ENCODE measurements at regions not wholly inside any gene's neighbourhood (a gene's known extent, or its start where the extent isn't known, plus 50 kb on each side); places are given as distances from the start of the nearest gene placed in this dataset.
"Not testable (repeated sequence)": the region's sequence is repeated elsewhere in the genome, so short reads cannot be mapped to it uniquely, and the experiment has no call there.

DNA sequence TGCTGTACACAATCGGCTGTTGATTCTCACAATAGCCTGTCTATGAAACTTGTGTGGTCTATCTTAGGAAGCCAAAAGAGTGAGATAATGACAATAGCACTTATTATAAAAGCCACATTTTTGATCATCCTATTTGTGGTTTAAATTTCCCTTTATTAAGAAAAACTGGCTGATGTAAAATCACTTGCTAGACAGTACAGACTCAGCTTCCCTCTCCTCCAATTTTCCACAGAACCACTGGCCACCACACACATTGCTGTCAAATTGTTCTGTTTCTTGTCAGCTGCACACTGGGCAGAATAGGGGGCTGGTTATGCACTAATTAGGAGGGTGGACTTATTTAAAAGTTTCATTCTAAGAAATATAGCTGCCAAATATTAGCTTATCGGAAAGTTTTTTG, 425.9 kb downstream of the EPHA3 start:
- no peak for DNase-seq (ENCODE audit: low spot score)
- no peak for FAIRE-seq

DNA sequence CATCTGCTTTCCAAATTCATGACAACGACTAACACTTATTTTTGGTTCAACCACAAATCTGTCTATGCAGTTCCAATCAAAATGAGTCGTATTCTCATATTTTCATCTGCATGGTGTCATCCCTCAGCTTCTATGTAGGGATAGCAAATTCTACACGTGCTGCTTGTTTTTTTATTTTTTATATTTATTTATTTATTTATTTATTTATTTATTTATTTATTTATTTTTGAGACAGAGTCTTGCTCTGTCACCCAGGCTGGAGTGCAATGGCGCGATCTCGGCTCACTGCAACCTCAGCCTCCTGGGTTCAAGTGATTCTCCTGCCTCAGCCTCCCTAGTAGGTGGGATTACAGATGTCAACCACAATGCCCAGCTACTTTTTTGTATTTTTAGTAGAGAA, 447.2 kb downstream of the EPHA3 start:
- DNase-seq (ENCODE audit: low spot score); FAIRE-seq: not testable (repeated sequence)

DNA sequence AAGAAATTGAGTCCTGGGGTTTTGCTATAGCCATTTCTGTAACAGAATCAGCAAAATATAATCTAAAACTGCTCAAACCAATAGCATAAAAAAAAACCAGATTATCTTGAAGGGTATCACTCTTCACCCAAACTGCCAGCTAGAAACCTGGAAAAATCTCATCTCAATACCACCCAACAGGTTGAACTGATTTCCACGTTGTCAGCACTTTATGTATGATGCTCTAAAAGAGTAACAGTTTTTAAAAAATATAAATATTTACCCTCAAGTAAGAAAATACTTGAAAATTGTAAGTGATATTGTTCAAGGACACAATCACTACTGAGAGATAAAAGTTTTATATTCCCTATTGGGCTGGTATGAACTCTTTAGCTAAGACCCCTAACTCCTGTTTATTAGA, 451.3 kb downstream of the EPHA3 start:
- DNase-seq (ENCODE audit: low spot score) (no peak), FAIRE-seq (no peak)

DNA sequence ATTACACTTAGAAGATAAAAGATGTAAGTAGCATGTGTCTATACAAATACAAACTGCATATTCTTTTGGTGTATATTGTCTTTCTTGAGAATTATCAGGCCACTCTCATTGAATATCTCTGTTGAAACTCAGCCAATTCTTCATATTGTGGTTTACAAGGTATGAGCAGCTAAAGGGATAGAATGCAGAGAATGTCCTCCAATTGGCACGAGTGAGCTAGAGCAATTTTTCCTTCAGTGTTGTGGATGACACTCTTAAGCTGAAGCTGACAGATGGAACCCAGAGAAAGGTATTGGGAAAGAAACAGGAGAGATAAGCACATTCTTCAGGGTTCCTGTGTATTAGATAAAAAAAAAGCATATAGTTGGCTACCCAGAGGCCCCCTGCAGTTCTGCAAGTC, 453.1 kb downstream of the EPHA3 start:
- FAIRE-seq, result no peak

DNA sequence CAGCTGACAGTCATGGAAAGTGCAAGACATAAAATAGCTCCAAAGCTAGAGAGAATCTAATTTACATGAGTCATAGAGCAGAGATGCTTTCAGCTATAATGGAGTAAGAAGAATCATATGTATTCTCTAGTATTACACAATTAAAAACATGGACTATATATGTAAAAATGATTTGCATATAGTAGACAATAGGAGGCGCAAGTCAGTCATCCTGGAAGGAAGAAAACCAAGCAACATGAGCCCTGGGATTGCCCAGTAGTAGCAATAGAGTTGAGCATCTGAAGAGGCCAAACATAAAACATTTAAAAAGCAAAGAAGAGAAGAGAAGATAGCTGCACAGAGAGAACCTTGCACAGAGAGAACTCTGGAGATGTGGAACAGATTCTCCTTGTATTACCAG, 455.0 kb downstream of the EPHA3 start:
- FAIRE-seq (no peak), DNase-seq (ENCODE audit: low spot score) (no peak)

More for the DNA sequence above, 453.1 kb downstream of the EPHA3 start:
- DNase-seq (ENCODE audit: low spot score), result no peak

DNA sequence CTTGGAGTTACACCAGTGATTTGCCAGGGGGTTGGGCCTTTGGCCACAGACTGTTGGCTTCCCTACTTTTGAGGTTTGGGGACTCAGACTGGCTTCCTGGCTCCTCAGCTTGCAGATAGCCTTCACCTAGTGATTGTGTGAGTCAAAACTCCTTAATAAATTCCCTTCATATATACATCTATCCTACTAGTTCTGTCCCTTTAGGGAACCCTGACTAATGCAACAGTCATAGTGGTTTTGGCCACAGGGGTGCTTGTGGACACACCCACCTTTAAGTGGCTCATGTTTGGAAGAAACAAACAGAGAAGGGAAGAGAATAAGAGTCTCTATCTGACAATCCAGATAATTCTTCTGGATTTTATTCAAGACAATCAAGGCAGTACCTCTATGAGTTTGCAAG, 457.7 kb downstream of the EPHA3 start:
- DNase-seq (ENCODE audit: low spot score), result no peak
- FAIRE-seq, result no peak

DNA sequence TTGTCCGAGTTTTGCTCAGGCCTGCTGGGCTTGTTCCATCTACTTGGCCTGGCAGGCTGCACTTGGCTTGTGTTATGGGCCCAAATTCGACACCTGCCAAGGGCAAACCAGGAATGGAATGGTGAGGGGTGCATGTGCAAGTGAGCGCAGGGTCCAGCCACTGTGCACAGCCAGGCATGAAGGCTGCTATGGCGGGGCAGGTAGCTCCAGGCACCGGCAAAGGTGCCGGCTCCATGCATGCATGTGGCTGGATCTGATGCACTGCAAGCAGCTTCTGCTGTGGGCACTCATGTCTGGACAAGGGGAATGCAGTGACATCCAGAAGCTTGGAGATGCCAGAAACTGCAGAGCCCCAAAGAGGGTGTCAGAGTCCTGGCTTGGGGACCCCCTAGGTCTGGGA, 463.0 kb downstream of the EPHA3 start:
- no peak for FAIRE-seq
- DNase-seq (ENCODE audit: low spot score), result no peak

DNA sequence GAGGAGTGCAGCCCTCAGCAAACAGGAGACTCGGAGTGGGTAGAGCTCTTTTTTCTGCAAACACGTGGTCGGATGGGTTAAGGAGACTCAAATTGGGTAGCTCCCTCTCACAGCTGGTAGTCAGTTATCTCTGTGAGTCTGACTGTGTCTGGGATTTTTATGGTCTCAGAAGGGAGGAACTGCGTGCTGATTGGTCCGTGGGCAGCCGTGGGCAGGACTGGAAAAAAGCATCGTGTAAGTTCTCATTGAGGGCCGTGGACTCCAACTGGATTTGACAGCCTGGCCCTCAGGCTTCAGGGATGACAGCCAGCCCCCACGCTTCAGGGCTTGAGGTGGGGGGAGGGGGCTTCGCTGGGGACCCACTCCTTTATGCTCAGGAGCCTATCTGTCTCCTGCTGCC, 463.9 kb downstream of the EPHA3 start:
- DNase-seq (ENCODE audit: low spot score), result no peak
- no peak for FAIRE-seq

DNA sequence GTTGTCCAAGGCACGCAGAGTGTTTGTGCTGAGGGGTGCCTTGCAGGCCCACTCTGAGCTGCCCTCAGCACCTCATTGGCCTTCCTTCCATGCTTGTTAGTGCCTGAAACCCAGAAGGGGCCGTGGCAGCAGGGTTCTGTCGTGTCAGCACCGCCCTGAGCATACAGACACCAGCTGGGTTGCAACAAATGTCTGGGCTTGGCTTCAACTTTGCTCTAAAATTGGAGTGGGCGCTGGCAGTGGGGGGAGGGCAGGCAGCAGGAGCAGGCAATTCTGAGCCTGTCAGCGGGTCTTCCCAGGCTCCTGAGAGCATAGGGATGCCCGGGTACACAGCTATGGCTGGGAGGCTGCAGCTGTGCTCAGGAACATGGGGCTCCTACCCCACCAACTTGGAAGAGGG, 464.3 kb downstream of the EPHA3 start:
- DNase-seq (ENCODE audit: low spot score) (no peak), FAIRE-seq (no peak)

DNA sequence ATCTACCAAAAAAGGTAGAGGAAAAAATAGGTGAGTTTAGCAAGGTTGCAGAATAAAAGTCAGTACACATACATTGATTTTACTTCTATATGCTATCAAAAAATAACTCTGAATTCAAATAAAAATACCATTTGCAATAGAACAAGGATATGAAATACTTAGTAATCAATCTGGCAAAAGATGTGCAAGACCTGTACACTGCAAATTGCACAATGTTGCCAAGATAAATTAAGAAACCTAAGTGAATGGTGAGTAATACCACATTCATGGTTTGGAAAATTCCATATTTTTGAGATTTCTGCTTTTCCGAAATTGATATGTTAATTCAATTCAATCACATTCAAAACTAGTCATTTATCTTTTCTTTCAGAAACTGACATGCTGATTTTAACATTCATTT, 464.8 kb downstream of the EPHA3 start:
- no peak for DNase-seq (ENCODE audit: low spot score)
- FAIRE-seq, result no peak

DNA sequence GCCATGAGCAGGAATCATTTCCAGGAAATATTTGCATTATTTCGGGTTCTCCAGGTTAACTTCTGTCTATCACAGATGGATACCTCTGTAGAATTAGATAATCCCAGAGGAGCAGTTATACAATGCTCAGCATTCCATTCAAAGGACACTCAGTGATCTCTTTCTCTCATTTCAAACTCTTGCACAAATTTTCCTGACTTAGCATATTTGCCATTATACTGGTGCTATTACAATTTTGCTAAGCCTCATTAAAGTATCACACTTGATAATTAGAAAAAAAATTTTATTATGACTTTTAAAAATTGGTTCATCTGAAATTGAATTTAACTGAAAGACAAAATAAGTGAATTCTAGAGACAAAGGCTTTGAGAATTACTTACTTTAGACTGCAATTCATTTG, 469.0 kb downstream of the EPHA3 start:
- FAIRE-seq (no peak), DNase-seq (ENCODE audit: low spot score) (no peak)

DNA sequence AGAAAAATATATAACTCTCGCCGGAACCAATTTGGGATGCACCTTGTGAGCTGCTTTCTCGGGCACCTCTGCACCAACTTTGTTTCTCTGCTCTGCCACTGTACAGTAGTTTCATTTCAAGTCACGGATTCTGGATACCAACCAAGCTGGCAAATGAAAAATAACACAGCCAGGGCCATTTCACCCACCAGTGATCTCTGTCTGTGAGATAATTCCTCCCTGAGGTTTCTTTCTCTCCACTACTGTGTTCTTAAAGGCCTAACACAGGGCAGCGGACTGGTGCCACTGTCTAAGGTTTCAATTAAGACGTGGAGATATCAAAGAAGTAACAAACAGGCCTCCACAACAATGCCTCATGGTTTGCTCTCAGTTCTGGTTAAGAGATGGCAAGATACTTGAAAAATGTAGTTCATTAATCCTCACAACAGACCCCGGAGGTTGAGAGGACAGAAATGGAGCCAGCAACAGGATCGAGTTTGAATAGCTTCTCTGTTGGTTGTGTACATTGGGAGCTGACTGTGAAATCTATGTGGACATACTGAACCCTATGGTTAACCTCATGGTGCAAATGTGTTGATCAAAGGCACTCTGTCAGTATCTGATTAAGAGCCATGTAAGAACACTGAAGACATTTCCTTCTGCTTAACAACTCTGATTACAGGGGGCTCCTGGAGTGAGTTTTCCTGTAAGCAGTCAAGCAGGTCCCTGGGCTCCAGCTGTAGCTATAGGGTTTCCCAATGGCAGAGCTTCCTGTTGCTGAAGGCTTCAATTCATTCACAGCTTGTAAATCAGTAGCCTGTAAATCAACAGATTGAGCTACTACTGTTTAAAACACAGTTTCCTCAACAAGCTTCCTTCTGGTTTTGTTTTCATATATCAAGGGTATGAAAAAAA, 470.5 kb downstream of the EPHA3 start:
- FAIRE-seq (no peak), DNase-seq (ENCODE audit: low spot score) (no peak)

DNA sequence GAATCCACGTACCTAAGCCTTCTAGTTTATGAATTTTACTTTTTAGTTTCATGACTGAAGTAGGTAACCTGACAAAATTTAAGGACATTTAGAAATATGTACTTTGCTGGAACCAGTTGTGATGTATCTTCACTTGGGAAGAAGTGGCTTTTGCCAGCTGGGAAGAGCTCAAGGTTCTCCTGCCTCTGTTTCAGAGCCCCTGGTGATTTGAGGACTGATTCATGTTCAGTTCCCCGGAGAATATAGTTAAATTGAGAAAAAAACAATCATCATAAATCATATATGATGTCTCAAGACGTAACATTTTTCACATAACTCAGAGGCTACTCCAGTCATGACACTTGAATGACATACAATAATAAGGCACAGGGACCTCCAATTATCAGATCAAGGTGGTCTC, 473.4 kb downstream of the EPHA3 start:
- DNase-seq (ENCODE audit: low spot score) (no peak), FAIRE-seq (no peak)

DNA sequence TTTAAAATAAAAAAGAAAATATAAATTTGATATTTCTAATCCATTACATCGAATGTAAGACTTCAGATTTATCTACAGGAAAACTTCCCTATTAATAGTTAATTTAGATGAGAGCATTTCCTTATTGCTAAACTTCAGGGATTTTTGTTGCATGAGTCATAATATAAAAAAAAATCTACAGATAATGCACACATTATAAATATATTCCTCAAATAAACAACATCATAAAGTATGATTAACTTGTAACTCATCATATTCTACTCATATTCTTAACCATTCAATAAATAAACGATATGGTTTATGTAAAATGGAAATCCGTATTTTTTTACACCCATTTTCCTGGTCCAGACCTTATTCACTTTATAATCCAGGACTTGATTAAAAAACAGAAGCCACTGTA, 477.0 kb downstream of the EPHA3 start:
- DNase-seq (ENCODE audit: low spot score), result no peak
- no peak for FAIRE-seq

DNA sequence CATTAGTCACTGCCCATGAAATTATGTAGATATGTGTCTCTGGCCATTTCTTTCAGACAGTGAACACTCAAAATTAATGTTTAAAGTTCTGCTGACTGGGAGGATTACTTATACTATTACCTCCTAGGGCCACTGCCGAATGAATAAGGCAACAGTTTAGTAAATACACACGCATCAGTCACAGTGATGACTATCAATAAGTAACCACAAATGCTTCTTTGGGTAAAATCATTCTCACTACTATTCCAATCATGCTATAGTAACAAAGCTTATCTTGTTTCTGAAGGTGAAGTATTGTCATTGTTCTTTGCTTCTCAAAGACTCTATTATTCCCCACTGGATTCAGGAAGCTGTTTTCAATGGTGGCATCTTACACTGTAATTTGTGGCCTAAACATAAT, 478.8 kb downstream of the EPHA3 start:
- DNase-seq (ENCODE audit: low spot score) (no peak), FAIRE-seq (no peak)

DNA sequence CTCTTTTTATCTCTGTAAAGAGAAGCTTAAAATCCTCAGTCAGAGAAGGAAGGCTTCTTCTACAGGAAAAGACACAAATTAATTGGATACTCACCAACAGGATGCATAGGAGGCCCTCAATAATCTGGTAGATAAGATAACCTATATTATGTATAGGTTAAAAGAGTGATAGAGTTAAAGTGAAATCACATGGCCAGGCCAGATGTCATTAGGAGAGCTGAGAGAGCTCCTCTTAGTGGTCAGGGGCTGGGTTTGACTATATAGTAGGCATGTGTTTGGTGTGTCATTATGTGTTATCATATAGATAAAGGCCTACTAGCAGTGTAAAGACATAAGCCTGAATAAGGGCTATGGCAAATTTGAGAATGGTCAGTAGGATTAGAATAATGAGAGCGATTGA, 479.3 kb downstream of the EPHA3 start:
- FAIRE-seq (no peak), DNase-seq (ENCODE audit: low spot score) (no peak)

DNA sequence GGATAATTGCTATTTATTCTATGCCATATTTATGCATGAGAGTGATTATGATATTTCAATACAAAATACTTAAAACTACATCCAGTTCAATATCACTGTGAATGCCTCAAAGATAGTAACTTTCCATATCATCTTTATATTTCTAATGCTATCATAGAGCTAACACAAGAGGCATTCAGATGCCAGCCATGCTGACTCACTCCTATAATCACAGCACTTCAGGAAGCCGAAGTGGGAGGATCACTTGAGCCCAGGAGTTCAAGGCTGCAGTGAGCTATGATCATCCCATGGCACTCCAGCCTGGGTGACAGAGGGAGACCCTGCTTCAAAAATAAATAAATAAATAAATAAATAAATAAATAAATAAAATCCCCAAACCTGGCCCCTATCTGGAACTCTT, 498.7 kb downstream of the EPHA3 start:
- FAIRE-seq (no peak), DNase-seq (ENCODE audit: low spot score) (no peak)

DNA sequence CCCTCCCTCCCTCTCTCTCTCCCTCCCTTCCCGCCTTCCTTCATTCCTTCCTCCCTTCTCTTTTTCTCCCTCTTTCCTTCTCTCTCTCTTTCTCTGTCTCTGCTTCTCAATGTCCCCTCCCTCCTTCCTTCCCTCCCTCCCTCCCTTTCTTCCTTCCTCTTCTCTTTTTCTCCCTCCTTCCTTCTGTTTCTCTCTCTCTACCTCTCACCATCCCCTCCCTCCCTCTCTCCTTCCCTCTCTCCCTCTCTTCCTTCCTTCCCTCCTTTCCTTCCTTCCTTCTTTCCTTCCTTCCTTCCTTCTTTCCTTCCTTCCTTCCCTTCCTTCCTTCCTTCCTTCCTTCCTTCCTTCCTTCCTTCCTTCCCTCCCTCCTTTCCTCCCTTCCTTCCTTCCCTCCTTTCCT, 504.6 kb downstream of the EPHA3 start:
- FAIRE-seq (no peak), DNase-seq (ENCODE audit: low spot score) (no peak)

DNA sequence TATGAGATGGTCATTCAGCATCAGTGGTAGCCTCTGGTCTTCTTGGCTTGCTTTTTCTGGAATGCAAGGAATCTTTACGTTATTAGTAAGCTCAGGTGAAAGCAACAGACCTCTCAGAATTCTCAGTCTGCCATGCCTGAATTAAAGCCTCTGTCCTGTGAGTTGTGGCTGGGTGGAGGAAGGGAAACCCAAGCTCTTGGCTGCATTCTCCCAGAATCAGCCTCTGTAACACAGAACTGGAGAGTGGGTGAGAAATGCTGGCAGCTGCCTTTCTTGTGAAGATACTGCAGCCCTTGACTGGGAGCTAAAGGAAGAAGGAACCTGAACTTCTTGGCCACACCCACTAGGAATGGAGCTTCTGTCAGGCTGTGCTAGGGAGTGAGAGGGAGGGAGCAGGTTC, 505.8 kb downstream of the EPHA3 start:
- DNase-seq (ENCODE audit: low spot score), result no peak
- no peak for FAIRE-seq

DNA sequence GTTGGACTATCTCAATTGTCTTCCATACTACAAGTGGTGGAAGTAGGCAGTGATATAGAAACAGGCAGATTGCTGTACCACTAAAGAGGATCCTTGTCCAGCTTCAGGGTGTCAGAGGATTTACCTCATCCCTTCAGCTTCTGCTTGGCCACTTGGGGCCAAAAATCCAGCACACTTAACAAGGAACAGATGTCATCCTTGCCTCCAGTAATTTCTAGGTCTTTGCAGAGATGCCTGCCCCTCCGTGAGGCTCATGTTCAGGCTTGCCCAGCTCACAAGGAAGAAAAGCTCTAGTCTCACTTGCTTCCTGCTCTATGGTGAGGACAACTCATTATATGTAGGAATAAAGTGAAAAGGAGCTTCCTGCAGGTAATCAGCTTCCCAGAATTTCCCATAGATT, 510.3 kb downstream of the EPHA3 start:
- DNase-seq (ENCODE audit: low spot score) (no peak), FAIRE-seq (no peak)

DNA sequence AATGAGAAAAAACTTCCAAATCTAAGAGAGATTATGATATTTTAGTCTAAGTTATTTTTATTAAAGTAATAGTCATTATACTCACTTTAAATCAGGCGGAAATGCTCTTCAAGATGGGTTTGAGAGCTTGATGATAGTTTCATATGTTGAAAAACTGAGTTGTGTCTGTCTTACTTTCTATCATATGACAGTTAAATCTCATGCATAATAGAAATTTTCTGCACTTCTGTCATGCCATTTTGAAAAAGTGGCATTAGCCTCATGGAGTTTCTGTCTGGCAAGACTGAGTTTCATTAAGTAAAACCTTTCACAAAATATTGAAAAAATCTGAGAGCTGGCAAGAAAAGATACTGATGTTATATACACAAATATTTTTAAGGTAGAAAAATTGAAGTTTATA, 511.8 kb downstream of the EPHA3 start:
- DNase-seq (ENCODE audit: low spot score) (no peak), FAIRE-seq (no peak)

DNA sequence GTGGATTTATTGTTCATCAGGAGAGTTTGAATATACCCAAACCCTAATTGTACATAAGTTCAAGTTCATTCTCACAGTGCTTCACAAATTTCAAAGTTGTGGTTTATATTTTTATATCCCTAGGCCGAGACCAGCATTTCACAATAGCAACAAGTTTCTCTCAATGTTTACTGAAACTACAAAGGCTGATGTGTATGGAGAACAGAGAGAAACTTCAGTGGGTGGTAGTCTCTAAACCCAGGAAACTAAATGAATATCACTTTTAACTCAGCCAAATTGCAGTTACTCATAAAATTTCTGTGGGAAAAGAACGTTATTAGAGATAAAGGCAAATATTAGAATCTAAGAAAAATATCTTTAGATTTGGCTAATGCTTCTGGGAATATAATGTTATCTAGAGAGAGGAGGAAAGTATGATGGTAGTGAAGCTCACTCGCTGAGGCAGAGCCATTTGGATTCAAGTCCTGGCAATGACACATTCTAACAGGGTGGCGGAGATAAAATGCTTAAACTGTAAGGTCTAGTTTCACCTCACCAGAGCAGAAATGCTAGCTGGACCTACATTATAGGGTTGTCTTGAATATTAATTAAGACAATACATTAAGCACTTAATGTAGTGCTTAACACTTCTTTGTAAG, 514.8 kb downstream of the EPHA3 start:
- no peak for DNase-seq (ENCODE audit: low spot score)
- no peak for FAIRE-seq

DNA sequence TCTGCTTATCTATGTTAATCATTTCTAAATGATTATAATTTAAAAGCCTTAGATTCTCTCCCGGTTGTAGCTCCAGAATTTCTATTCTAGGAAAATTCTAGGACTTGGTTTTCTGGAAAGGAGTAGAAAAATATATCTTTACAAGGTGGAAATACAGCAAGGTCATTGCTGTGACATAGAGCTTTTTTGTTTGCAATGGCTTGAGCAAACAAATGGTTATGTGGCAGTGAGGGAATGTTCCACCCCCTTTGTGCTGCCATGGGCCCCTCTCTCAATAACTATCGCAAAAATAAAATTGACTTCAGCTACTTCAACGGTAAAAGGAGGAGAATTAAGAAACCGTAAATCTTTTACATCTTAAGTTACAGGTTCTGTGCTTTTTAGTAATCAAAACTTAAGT, 517.1 kb downstream of the EPHA3 start:
- DNase-seq (ENCODE audit: low spot score) (no peak), FAIRE-seq (no peak)

All from RCC 7860 (cell line).